Activated T-cell treated with anti-CD3 and anti-CD28 coated beads, Interleukin-2, amount 50 U/mL, for 24 hours (primary cell): ENCODE measurements at regions not wholly inside any gene's neighbourhood (a gene's known extent, or its start where the extent isn't known, plus 50 kb on each side); places are given as distances from the start of the nearest gene placed in this dataset.
"Not testable (repeated sequence)": the region's sequence is repeated elsewhere in the genome, so short reads cannot be mapped to it uniquely, and the experiment has no call there.

Experiments used
- DNase-seq: peaks from one replicate; pipeline ENCODE4 v3.0.0-alpha.2; 2020
- H3K27ac Mint-ChIP-seq: 2 replicates; pipeline ENCODE4 v1.8.0; 2020; ENCODE audit warnings: mild to moderate bottlenecking, mixed read lengths
- H3K27me3 Mint-ChIP-seq: 2 replicates; pipeline ENCODE4 v1.8.0; 2020; ENCODE audit warnings: mixed read lengths
- H3K36me3 Mint-ChIP-seq: 2 replicates; pipeline ENCODE4 v1.8.0; 2020; ENCODE audit warnings: low read depth, mixed read lengths
- H3K4me1 Mint-ChIP-seq: 2 replicates; pipeline ENCODE4 v1.8.0; 2020; ENCODE audit warnings: low read depth, mixed read lengths
- H3K4me3 Mint-ChIP-seq: 2 replicates; pipeline ENCODE4 v1.8.0; 2020; ENCODE audit warnings: mild to moderate bottlenecking, moderate library complexity, mixed read lengths
- H3K9me3 Mint-ChIP-seq: 2 replicates; pipeline ENCODE4 v1.8.0; 2020; ENCODE audit warnings: mixed read lengths

- Mint-ChIP-seq H3K9me3 (peaks cover 5% of the 10 kb centered on the region), H3K4me3 (no peak overlapping the region), H3K27me3 (no peaks in the 10 kb centered on the region), H3K4me1 (no peaks in the 10 kb centered on the region), H3K36me3 (no peaks in the 10 kb centered on the region), H3K27ac (no peak overlapping the region)
- DNase-seq: no peak
Measured at GRCh38 chr1:187837787-187838186, 1009.0 kb downstream of the PLA2G4A start.

GRCh38 chr1:187838335-187839293 is 1009.9 kb downstream of the PLA2G4A start:
- Mint-ChIP-seq H3K36me3 (no peaks in the 10 kb centered on the region), H3K9me3 (peaks cover 5% of the 10 kb centered on the region), H3K4me1 (no peaks in the 10 kb centered on the region), H3K27ac (no peak overlapping the region), H3K27me3 (no peaks in the 10 kb centered on the region), H3K4me3 (no peak overlapping the region)
- DNase-seq: no peak

GRCh38 chr1:187839873-187840272 is 1011.1 kb downstream of the PLA2G4A start:
- Mint-ChIP-seq H3K4me1 (no peaks in the 10 kb centered on the region), H3K9me3 (peaks cover 5% of the 10 kb centered on the region), H3K27ac (no peak overlapping the region), H3K4me3 (no peak overlapping the region), H3K36me3 (no peaks in the 10 kb centered on the region), H3K27me3 (no peaks in the 10 kb centered on the region)
- no peak for DNase-seq

- DNase-seq: no peak
- H3K4me3 Mint-ChIP-seq: no peak overlapping the region
Measured at GRCh38 chr1:187840557-187840956, 1011.8 kb downstream of the PLA2G4A start.

GRCh38 chr1:187842406-187843165 is 1013.8 kb downstream of the PLA2G4A start:
- Mint-ChIP-seq H3K27me3 (no peaks in the 10 kb centered on the region), H3K36me3 (no peaks in the 10 kb centered on the region), H3K4me3 (no peak overlapping the region), H3K4me1 (no peaks in the 10 kb centered on the region), H3K27ac (no peak overlapping the region), H3K9me3 (peaks cover 10% of the 10 kb centered on the region)
- DNase-seq: no peak

More at GRCh38 chr1:187840557-187840956, 1011.8 kb downstream of the PLA2G4A start:
- Mint-ChIP-seq H3K27ac (no peak overlapping the region), H3K27me3 (no peaks in the 10 kb centered on the region), H3K4me1 (no peaks in the 10 kb centered on the region), H3K9me3 (peaks cover 5% of the 10 kb centered on the region), H3K36me3 (no peaks in the 10 kb centered on the region)

GRCh38 chr1:187844313-187844712 is 1015.6 kb downstream of the PLA2G4A start:
- H3K36me3 Mint-ChIP-seq: no peaks in the 10 kb centered on the region
- H3K4me1 Mint-ChIP-seq: no peaks in the 10 kb centered on the region
- H3K27ac Mint-ChIP-seq: no peak overlapping the region
- no peaks in the 10 kb centered on the region for H3K27me3 Mint-ChIP-seq
- no peak overlapping the region for H3K4me3 Mint-ChIP-seq
- H3K9me3 Mint-ChIP-seq: peaks cover 10% of the 10 kb centered on the region
- no peak for DNase-seq

- no peaks in the 10 kb centered on the region for H3K27me3 Mint-ChIP-seq
- peaks cover 11% of the 10 kb centered on the region for H3K9me3 Mint-ChIP-seq
- no peak overlapping the region for H3K4me3 Mint-ChIP-seq
- no peak for DNase-seq
- no peaks in the 10 kb centered on the region for H3K4me1 Mint-ChIP-seq
- no peaks in the 10 kb centered on the region for H3K36me3 Mint-ChIP-seq
- no peak overlapping the region for H3K27ac Mint-ChIP-seq
Measured at GRCh38 chr1:187847531-187847930, 1018.8 kb downstream of the PLA2G4A start.

- H3K4me1 Mint-ChIP-seq: no peaks in the 10 kb centered on the region
- H3K27me3 Mint-ChIP-seq: no peaks in the 10 kb centered on the region
- no peak overlapping the region for H3K4me3 Mint-ChIP-seq
- peaks cover 11% of the 10 kb centered on the region for H3K9me3 Mint-ChIP-seq
- H3K27ac Mint-ChIP-seq: no peak overlapping the region
- DNase-seq: no peak
- H3K36me3 Mint-ChIP-seq: no peaks in the 10 kb centered on the region
Measured at GRCh38 chr1:187848321-187848720, 1019.6 kb downstream of the PLA2G4A start.

GRCh38 chr1:187850146-187850545 is 1021.4 kb downstream of the PLA2G4A start:
- DNase-seq, H3K27ac Mint-ChIP-seq, H3K4me1 Mint-ChIP-seq, H3K27me3 Mint-ChIP-seq, H3K4me3 Mint-ChIP-seq, H3K36me3 Mint-ChIP-seq: not testable (repeated sequence)
- peaks cover 17% of the 10 kb centered on the region for H3K9me3 Mint-ChIP-seq

GRCh38 chr1:187853505-187853904 is 1024.8 kb downstream of the PLA2G4A start:
- Mint-ChIP-seq H3K27ac (no peak overlapping the region), H3K36me3 (no peaks in the 10 kb centered on the region), H3K4me3 (no peak overlapping the region), H3K27me3 (no peaks in the 10 kb centered on the region), H3K9me3 (peaks cover 20% of the 10 kb centered on the region), H3K4me1 (no peaks in the 10 kb centered on the region)
- no peak for DNase-seq

- H3K4me1 Mint-ChIP-seq: no peaks in the 10 kb centered on the region
- no peak overlapping the region for H3K27ac Mint-ChIP-seq
- H3K36me3 Mint-ChIP-seq: no peaks in the 10 kb centered on the region
- H3K27me3 Mint-ChIP-seq: no peaks in the 10 kb centered on the region
- peaks cover 23% of the 10 kb centered on the region for H3K9me3 Mint-ChIP-seq
- H3K4me3 Mint-ChIP-seq: no peak overlapping the region
- DNase-seq: no peak
Measured at GRCh38 chr1:187854457-187854856, 1025.7 kb downstream of the PLA2G4A start.

GRCh38 chr1:187862506-187862905 is 1033.8 kb downstream of the PLA2G4A start:
- no peaks in the 10 kb centered on the region for H3K27me3 Mint-ChIP-seq
- no peaks in the 10 kb centered on the region for H3K4me1 Mint-ChIP-seq
- H3K9me3 Mint-ChIP-seq: peaks cover 15% of the 10 kb centered on the region
- no peaks in the 10 kb centered on the region for H3K36me3 Mint-ChIP-seq
- H3K4me3 Mint-ChIP-seq: no peak overlapping the region
- no peak overlapping the region for H3K27ac Mint-ChIP-seq
- DNase-seq: no peak

- Mint-ChIP-seq H3K9me3 (peaks cover 11% of the 10 kb centered on the region), H3K27me3 (no peaks in the 10 kb centered on the region), H3K4me3 (no peak overlapping the region), H3K4me1 (no peaks in the 10 kb centered on the region), H3K27ac (no peak overlapping the region), H3K36me3 (no peaks in the 10 kb centered on the region)
- no peak for DNase-seq
Measured at GRCh38 chr1:187870552-187870951, 1041.8 kb downstream of the PLA2G4A start.

- Mint-ChIP-seq H3K27ac (no peak overlapping the region), H3K27me3 (no peaks in the 10 kb centered on the region), H3K9me3 (peaks cover 11% of the 10 kb centered on the region), H3K4me1 (no peaks in the 10 kb centered on the region), H3K36me3 (no peaks in the 10 kb centered on the region), H3K4me3 (no peak overlapping the region)
- DNase-seq: no peak
Measured at GRCh38 chr1:187871177-187871845, 1042.6 kb downstream of the PLA2G4A start.
